ENCODE measurements at regions not wholly inside any gene's neighbourhood (a gene's known extent, or its start where the extent isn't known, plus 50 kb on each side); places are given as distances from the start of the nearest gene placed in this dataset.

DNA sequence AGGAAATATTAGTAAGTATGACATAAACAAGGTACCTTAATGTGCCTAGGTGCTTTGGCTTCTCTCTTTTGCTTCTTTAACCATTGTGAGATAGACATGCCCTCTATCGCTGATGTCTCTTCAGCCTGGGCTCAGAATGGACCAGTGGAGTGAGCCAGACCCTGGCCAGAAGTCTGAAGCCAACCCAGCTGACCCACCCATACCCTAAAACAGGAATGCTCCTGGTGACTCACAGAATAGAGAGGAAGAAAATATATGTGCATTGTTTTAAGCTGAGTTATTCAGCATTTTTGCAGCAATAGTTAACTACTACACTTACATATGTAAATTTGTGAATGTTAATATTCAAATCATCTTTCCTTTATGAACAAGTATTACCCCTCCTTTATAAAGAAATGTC, 167.5 kb upstream of the PCDH10 start:
- TF ChIP-seq, protein P1, sequence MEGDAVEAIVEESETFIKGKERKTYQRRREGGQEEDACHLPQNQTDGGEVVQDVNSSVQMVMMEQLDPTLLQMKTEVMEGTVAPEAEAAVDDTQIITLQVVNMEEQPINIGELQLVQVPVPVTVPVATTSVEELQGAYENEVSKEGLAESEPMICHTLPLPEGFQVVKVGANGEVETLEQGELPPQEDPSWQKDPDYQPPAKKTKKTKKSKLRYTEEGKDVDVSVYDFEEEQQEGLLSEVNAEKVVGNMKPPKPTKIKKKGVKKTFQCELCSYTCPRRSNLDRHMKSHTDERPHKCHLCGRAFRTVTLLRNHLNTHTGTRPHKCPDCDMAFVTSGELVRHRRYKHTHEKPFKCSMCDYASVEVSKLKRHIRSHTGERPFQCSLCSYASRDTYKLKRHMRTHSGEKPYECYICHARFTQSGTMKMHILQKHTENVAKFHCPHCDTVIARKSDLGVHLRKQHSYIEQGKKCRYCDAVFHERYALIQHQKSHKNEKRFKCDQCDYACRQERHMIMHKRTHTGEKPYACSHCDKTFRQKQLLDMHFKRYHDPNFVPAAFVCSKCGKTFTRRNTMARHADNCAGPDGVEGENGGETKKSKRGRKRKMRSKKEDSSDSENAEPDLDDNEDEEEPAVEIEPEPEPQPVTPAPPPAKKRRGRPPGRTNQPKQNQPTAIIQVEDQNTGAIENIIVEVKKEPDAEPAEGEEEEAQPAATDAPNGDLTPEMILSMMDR (IDR thresholded peaks at IDR 0.05; ENCODE audit: insufficient read depth, low read length, poor library complexity, severe bottlenecking), result no peak
- no peak for TF ChIP-seq EZH2phosphoT487 (conservative IDR thresholded peaks at IDR 0.05; ENCODE audit: low read length)

Data from SU-DHL-6 (cell line).